AG04450 (cell line): ENCODE measurements at regions not wholly inside any gene's neighbourhood (a gene's known extent, or its start where the extent isn't known, plus 50 kb on each side); places are given as distances from the start of the nearest gene placed in this dataset.

ENCODE experiments used
- CTCF ChIA-PET: fragments of 300-600, 350-600 bp; formaldehyde crosslinking; extraction: SDS; loops from one replicate; lab custom pipeline; 2022; ENCODE audit warnings: antibody characterized with exemption, inconsistent platforms; lab: Charles Lee
- POLR2A ChIA-PET: fragments of 350-600 bp; formaldehyde crosslinking; extraction: SDS; loops from one replicate; lab custom pipeline; 2021; ENCODE audit warnings: antibody characterized with exemption, inconsistent platforms; lab: Yijun Ruan, JAX
- DNase-seq: peaks from one replicate; pipeline ENCODE4 v3.0.0-alpha.2; 2011; ENCODE audit warnings: low read depth, low spot score
- H3K27ac ChIP-seq: one replicate; pipeline ENCODE4 v1.5.1; 2012; ENCODE audit warnings: low read depth, low read length, control low read depth
- H3K27me3 ChIP-seq: one replicate; pipeline ENCODE4 v1.6.0; 2012; ENCODE audit warnings: low read length; ENCODE audit not compliant: control insufficient read depth, insufficient read depth
- H3K4me3 ChIP-seq: 2 replicates; pipeline ENCODE4 v1.5.1; 2011; ENCODE audit warnings: mild to moderate bottlenecking, low read depth, low read length, control low read depth
- H3K9me3 ChIP-seq: 2 replicates; pipeline ENCODE4 v1.5.1; 2012; ENCODE audit warnings: low read length; ENCODE audit not compliant: control insufficient read depth, insufficient read depth
- TF ChIP-seq, protein P1 (sequence below): IDR thresholded peaks from 2 replicates; pipeline ENCODE4 v1.5.1; 2011; ENCODE audit warnings: low read depth, low read length, control low read depth, inconsistent platforms

DNA sequence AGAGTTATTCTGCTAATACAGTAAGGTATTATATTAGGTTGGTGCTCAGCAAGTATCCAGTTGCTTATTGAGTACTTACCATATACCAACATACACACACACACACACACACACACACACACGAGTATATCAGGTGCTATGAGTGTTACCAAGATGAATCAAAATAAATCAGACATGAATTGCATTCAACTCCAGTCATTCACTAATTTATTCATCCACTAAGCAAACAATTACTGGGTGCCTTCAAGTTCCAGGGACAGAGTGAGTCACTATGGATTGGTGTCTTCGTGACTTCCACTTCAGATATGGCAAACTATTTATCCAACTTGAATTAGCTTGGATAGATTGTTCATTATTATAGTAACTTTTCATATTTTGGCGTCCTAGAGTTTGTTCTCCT, 140.7 kb upstream of the SLC44A1 start:
- ChIA-PET POLR2A (no interaction called here), CTCF (no interaction called here)
- no peak for DNase-seq
- TF ChIP-seq, protein P1, sequence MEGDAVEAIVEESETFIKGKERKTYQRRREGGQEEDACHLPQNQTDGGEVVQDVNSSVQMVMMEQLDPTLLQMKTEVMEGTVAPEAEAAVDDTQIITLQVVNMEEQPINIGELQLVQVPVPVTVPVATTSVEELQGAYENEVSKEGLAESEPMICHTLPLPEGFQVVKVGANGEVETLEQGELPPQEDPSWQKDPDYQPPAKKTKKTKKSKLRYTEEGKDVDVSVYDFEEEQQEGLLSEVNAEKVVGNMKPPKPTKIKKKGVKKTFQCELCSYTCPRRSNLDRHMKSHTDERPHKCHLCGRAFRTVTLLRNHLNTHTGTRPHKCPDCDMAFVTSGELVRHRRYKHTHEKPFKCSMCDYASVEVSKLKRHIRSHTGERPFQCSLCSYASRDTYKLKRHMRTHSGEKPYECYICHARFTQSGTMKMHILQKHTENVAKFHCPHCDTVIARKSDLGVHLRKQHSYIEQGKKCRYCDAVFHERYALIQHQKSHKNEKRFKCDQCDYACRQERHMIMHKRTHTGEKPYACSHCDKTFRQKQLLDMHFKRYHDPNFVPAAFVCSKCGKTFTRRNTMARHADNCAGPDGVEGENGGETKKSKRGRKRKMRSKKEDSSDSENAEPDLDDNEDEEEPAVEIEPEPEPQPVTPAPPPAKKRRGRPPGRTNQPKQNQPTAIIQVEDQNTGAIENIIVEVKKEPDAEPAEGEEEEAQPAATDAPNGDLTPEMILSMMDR, result no peak
- Histone ChIP-seq H3K27me3 (no peaks in the 10 kb centered on the region), H3K4me3 (no peak overlapping the region), H3K27ac (no peak overlapping the region), H3K9me3 (no peaks in the 10 kb centered on the region)

DNA sequence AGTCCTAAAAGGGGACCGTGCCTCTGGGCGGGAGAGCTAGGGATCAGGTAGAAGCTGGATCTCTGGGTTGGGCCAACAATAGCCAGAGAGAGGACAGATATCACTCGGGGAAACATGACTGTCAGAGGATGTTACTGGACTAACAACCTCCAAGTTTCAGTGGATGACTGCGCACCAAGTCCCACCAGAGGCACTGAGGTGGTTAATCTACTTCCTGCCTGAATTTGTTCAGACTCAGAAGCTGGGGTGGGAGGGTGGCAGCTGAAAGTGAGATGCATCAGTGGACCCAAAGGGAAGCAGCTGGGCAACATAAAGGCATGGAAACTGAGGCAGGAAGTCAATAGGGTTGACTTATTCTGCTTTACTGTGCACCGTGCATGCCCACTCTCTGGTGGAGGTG, 130.1 kb upstream of the SLC44A1 start:
- H3K4me3 ChIP-seq, result no peak overlapping the region
- CTCF ChIA-PET, result no interaction called here
- no peaks in the 10 kb centered on the region for H3K27me3 ChIP-seq
- TF ChIP-seq, protein P1, result no peak
- H3K27ac ChIP-seq, result no peak overlapping the region
- POLR2A ChIA-PET, result no interaction called here
- DNase-seq, result no peak
- H3K9me3 ChIP-seq, result no peaks in the 10 kb centered on the region

DNA sequence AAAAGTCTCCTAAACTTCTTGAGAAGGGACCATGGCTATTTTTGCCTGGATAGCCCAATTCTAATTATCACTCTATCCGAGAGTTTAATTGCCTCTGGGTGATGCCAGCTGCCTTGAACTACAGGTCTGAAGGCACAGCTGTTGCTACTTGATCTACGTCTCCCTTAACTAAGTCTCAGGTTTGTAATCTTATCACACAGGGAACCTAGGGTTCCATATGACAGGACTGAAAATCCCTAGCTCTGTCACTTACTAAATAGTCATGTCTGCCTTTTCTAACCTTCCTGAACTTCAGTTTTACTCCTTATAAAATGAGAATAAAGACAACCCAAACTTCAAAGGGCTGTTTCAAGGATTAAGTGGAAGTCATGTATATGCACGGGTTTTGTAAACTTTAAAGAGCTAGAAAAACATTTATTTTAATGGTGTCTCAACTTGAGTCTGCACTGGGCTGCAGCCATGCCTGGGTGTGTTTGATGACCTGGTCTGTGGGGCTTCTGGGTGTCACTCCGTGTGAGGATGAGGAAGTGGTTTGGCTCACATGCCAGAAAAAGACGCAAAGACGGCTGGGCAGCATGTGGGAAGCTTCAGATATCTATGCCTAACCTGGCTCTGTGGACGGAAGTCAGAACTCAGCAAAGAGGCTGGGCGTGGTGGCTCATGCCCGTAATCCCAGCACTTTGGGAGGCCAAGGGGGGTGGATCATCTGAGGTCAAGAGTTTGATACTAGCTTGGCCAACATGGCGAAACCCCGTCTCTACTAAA, 129.3 kb upstream of the SLC44A1 start:
- no peaks in the 10 kb centered on the region for H3K9me3 ChIP-seq
- H3K27me3 ChIP-seq, result no peaks in the 10 kb centered on the region
- TF ChIP-seq, protein P1, result no peak
- no peak for DNase-seq
- ChIA-PET POLR2A (no interaction called here), CTCF (no interaction called here)
- no peak overlapping the region for H3K4me3 ChIP-seq
- H3K27ac ChIP-seq, result no peak overlapping the region

DNA sequence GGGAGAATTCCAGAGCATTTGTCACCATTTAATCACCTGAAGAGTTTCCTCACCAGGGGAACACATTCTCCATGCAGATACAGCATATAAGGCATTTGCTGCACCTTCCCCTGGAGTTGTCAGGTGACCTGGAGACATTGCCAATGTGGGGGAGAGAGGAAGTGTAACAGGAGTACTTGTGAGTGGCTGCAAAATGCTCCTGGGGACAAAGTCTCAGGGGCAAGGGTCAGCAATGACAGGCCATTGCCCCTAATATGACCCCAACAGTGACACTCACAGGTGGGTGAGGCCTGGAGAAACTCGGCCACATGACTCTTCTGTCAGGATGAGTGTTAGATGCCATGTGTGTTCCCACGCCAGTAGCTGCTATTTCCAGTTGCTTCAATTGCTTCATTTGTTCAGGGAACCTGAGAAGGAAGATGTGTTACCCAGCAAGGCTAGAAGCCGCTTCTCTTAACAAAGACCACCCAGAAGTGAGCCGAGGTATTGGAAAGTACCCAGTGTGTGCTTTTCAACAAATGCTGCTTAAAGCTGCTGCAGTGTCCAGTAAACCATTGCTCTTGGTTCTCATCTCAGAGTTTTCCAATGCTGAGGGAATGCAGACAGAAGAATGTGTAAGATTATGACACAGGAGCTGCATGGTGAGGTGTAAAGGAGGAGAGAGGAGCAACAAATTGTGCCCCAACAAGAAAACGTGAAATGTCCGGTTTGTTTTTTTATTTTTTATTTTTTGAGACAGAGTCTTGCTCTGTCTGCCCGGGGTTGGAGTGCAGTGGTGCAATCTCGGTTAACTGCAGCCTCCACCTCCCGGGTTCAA, 128.2 kb upstream of the SLC44A1 start:
- CTCF ChIA-PET, result no interaction called here
- H3K27me3 ChIP-seq, result no peaks in the 10 kb centered on the region
- no peak overlapping the region for H3K27ac ChIP-seq
- H3K4me3 ChIP-seq, result no peak overlapping the region
- no peak for DNase-seq
- no peaks in the 10 kb centered on the region for H3K9me3 ChIP-seq
- TF ChIP-seq, protein P1, result no peak
- POLR2A ChIA-PET, result no interaction called here

DNA sequence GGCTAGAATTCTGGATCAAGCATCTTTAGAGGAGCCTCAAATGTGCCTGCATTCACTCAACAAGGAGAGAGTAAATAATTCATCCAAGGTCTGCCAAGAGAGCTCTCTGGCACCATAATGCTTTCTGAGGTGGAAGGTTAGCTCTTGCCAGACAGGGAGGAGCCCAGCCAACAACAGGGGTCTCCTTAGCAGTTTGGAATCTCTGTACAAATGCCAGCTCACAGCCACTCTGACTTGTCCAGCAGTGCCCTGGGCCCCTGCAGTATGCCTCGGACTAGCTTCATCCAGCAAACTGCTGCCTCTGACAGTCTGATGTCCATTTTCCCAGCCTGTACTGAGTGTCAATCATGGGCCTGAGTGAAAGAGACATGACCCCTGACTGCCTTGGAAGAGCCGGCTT, 127.2 kb upstream of the SLC44A1 start:
- TF ChIP-seq, protein P1, result no peak
- ChIA-PET CTCF (interaction anchor here (0.8 kb wide), 1 partner anchor 299 kb away, joined by 3 read pairs; no protein-coding TSS in a partner anchor), POLR2A (interaction anchor here (0.6 kb wide), 1 partner anchor 87 kb away, joined by 5 read pairs; no protein-coding TSS in a partner anchor)
- Histone ChIP-seq H3K4me3 (no peak overlapping the region), H3K9me3 (no peaks in the 10 kb centered on the region), H3K27me3 (no peaks in the 10 kb centered on the region), H3K27ac (no peak overlapping the region)
- no peak for DNase-seq
